HepG2 (cell line): ENCODE measurements at regions not wholly inside any gene's neighbourhood (a gene's known extent, or its start where the extent isn't known, plus 50 kb on each side); places are given as distances from the start of the nearest gene placed in this dataset.

Source experiments
- ARID4A ChIP-seq: sonication (generic); formaldehyde crosslinking; IDR thresholded peaks from 2 replicates; pipeline ENCODE4 v1.5.0; 2020; ENCODE audit warnings: mild to moderate bottlenecking, missing genetic modification reagents, borderline replicate concordance
- CEBPG ChIP-seq: IDR thresholded peaks from 2 replicates; pipeline ENCODE4 v1.6.1; 2016
- GLI4 ChIP-seq: sonication (generic); formaldehyde crosslinking; IDR thresholded peaks from 2 replicates; pipeline ENCODE4 v1.5.1; 2020; ENCODE audit warnings: missing genetic modification reagents, mild to moderate bottlenecking, moderate library complexity, borderline replicate concordance
- HHEX ChIP-seq: IDR thresholded peaks from 2 replicates; pipeline ENCODE4 v1.6.1; 2016; ENCODE audit warnings: control low read depth
- MIER2 ChIP-seq: IDR thresholded peaks from 2 replicates; pipeline ENCODE4 v1.6.1; 2016; ENCODE audit warnings: missing biosample characterization, missing genetic modification reagents
- TBX2 ChIP-seq: sonication (generic); formaldehyde crosslinking; IDR thresholded peaks from 2 replicates; pipeline ENCODE4 v1.5.0; 2020; ENCODE audit warnings: missing genetic modification reagents, mild to moderate bottlenecking, borderline replicate concordance
- YY1 ChIP-seq: IDR thresholded peaks from 2 replicates; pipeline ENCODE4 v1.6.1; 2011; ENCODE audit warnings: low read length, low read depth, moderate library complexity, mild to moderate bottlenecking; ENCODE audit not compliant: insufficient read depth, insufficient replicate concordance
- ZNF274 ChIP-seq: sonication (generic); formaldehyde crosslinking; IDR thresholded peaks from 2 replicates; pipeline ENCODE4 v1.5.1; 2020; ENCODE audit warnings: mild to moderate bottlenecking, missing genetic modification reagents
- ZNF501 ChIP-seq: sonication (generic); formaldehyde crosslinking; IDR thresholded peaks from 2 replicates; pipeline ENCODE4 v1.5.1; 2020; ENCODE audit warnings: mild to moderate bottlenecking, moderate library complexity, missing genetic modification reagents
- ZNF550 ChIP-seq: sonication (generic); formaldehyde crosslinking; IDR thresholded peaks from 2 replicates; pipeline ENCODE4 v1.4.0; 2020; ENCODE audit warnings: mild to moderate bottlenecking, missing genetic modification reagents, borderline replicate concordance
- ZNF563 ChIP-seq: sonication (generic); formaldehyde crosslinking; IDR thresholded peaks from 2 replicates; pipeline ENCODE4 v1.8.0; 2022; ENCODE audit warnings: mild to moderate bottlenecking, moderate library complexity, missing genetic modification reagents
- ZNF574 ChIP-seq: sonication (generic); formaldehyde crosslinking; IDR thresholded peaks from 2 replicates; pipeline ENCODE4 v1.4.0; 2020; ENCODE audit warnings: missing genetic modification reagents
- ZNF580 ChIP-seq: IDR thresholded peaks from 2 replicates; pipeline ENCODE4 v1.6.1; 2016; ENCODE audit warnings: low read depth, borderline replicate concordance
- ZNF772 ChIP-seq: sonication (generic); formaldehyde crosslinking; IDR thresholded peaks from 2 replicates; pipeline ENCODE4 v1.5.0; 2020; ENCODE audit warnings: mild to moderate bottlenecking, missing genetic modification reagents
- TF ChIP-seq, protein P1 (sequence below): IDR thresholded peaks from 2 replicates; pipeline ENCODE4 v1.6.1; 2018; ENCODE audit warnings: missing genetic modification reagents, mild to moderate bottlenecking, missing compliant biosample characterization
- TF ChIP-seq, protein P2 (sequence below): sonication (generic); formaldehyde crosslinking; IDR thresholded peaks from 2 replicates; pipeline ENCODE4 v1.8.1; 2023; ENCODE audit warnings: mild to moderate bottlenecking, inconsistent platforms, moderate library complexity, missing genetic modification reagents, borderline replicate concordance
- TF ChIP-seq, protein P3 (sequence below): sonication (generic); formaldehyde crosslinking; IDR thresholded peaks from 2 replicates; pipeline ENCODE4 v1.4.0; 2020; ENCODE audit warnings: missing genetic modification reagents

GRCh38 chr6:28648035-28648877 lies 122.6 kb downstream of the GPX5 start (continued):
- TF ChIP-seq, protein P1, sequence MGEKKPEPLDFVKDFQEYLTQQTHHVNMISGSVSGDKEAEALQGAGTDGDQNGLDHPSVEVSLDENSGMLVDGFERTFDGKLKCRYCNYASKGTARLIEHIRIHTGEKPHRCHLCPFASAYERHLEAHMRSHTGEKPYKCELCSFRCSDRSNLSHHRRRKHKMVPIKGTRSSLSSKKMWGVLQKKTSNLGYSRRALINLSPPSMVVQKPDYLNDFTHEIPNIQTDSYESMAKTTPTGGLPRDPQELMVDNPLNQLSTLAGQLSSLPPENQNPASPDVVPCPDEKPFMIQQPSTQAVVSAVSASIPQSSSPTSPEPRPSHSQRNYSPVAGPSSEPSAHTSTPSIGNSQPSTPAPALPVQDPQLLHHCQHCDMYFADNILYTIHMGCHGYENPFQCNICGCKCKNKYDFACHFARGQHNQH (CRISPR knock-in tag), result peak; percentile 46; the same call in 1 of the 2 replicates
- 0 out of 2 replicates have a peak, but pooled peaks have one; percentile 63 for TF ChIP-seq ZNF772 (CRISPR knock-in tag)
- TF ChIP-seq ZNF501 (CRISPR knock-in tag), result peak; percentile 62; the same call in 1 of the 2 replicates
- TF ChIP-seq ARID4A, result peak; percentile 40; the same call in 1 of the 2 replicates
- TF ChIP-seq, protein P2, sequence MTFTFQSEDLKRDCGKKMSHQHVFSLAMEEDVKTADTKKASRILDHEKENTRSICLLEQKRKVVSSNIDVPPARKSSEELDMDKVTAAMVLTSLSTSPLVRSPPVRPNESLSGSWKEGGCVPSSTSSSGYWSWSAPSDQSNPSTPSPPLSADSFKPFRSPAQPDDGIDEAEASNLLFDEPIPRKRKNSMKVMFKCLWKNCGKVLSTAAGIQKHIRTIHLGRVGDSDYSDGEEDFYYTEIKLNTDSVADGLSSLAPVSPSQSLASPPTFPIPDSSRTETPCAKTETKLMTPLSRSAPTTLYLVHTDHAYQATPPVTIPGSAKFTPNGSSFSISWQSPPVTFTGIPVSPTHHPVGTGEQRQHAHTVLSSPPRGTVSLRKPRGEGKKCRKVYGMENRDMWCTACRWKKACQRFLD, result no peak
- no peak; the same call in 1 of the 2 replicates for TF ChIP-seq HHEX (CRISPR knock-in tag)
- TF ChIP-seq TBX2 (CRISPR knock-in tag), result peak; percentile 77
- TF ChIP-seq ZNF274 (CRISPR knock-in tag), result no peak
- TF ChIP-seq, protein P3, sequence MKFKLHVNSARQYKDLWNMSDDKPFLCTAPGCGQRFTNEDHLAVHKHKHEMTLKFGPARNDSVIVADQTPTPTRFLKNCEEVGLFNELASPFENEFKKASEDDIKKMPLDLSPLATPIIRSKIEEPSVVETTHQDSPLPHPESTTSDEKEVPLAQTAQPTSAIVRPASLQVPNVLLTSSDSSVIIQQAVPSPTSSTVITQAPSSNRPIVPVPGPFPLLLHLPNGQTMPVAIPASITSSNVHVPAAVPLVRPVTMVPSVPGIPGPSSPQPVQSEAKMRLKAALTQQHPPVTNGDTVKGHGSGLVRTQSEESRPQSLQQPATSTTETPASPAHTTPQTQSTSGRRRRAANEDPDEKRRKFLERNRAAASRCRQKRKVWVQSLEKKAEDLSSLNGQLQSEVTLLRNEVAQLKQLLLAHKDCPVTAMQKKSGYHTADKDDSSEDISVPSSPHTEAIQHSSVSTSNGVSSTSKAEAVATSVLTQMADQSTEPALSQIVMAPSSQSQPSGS (CRISPR knock-in tag), result 0 out of 2 replicates have a peak, but pooled peaks have one; percentile 46
- peak; percentile 63 for TF ChIP-seq ZNF563 (CRISPR knock-in tag)
- peak; percentile 64 for TF ChIP-seq ZNF580
- peak; percentile 57 for TF ChIP-seq YY1
- TF ChIP-seq CEBPG (CRISPR knock-in tag), result peak; percentile 16; the same call in 1 of the 2 replicates
- TF ChIP-seq ZNF574, result peak; percentile 63; the same call in 1 of the 2 replicates
- TF ChIP-seq ZNF550 (CRISPR knock-in tag), result 0 out of 2 replicates have a peak, but pooled peaks have one; percentile 65
- TF ChIP-seq MIER2 (CRISPR knock-in tag), result 0 out of 2 replicates have a peak, but pooled peaks have one; percentile 52
- TF ChIP-seq GLI4 (CRISPR knock-in tag), result no peak
